HG03135 (cell line): ENCODE measurements at regions not wholly inside any gene's neighbourhood (a gene's known extent, or its start where the extent isn't known, plus 50 kb on each side); places are given as distances from the start of the nearest gene placed in this dataset.
"Not testable (repeated sequence)": the region's sequence is repeated elsewhere in the genome, so short reads cannot be mapped to it uniquely, and the experiment has no call there.

ENCODE experiments used
- ATAC-seq: cut with Tn5 transposase; IDR thresholded peaks from one replicate; pipeline ENCODE4 v1.9.1; 2021; ENCODE audit warnings: mild to moderate bottlenecking, moderate library complexity; ENCODE audit not compliant: unreplicated experiment

GRCh38 chr4:23117826-23118225 lies 425.1 kb downstream of the GBA3 start:
- no peak for ATAC-seq

- no peak for ATAC-seq
Measured at GRCh38 chr4:23114538-23114937, 421.8 kb downstream of the GBA3 start.

- ATAC-seq = no peak
Measured at GRCh38 chr4:23113104-23113503, 420.4 kb downstream of the GBA3 start.

- ATAC-seq = no peak
Measured at GRCh38 chr4:23106516-23106915, 413.8 kb downstream of the GBA3 start.

GRCh38 chr4:23105759-23106370 lies 413.1 kb downstream of the GBA3 start:
- ATAC-seq = no peak

- no peak for ATAC-seq
Measured at GRCh38 chr4:23097251-23097650, 404.5 kb downstream of the GBA3 start.

- no peak for ATAC-seq
Measured at GRCh38 chr4:23091711-23092110, 399.0 kb downstream of the GBA3 start.

GRCh38 chr4:23085249-23085568 lies 392.5 kb downstream of the GBA3 start:
- no peak for ATAC-seq

GRCh38 chr4:23084559-23085248 lies 392.0 kb downstream of the GBA3 start:
- ATAC-seq = no peak

GRCh38 chr4:23083391-23083790 lies 390.7 kb downstream of the GBA3 start:
- no peak for ATAC-seq

- ATAC-seq = not testable (repeated sequence)
Measured at GRCh38 chr4:23080171-23080570, 387.4 kb downstream of the GBA3 start.

GRCh38 chr4:23070848-23071570 lies 378.3 kb downstream of the GBA3 start:
- no peak for ATAC-seq

- no peak for ATAC-seq
Measured at GRCh38 chr4:23068756-23069155, 376.0 kb downstream of the GBA3 start.

- ATAC-seq = no peak
Measured at GRCh38 chr4:23068287-23068686, 375.6 kb downstream of the GBA3 start.

GRCh38 chr4:23062188-23062587 lies 369.5 kb downstream of the GBA3 start:
- ATAC-seq = no peak

- no peak for ATAC-seq
Measured at GRCh38 chr4:23061431-23061830, 368.7 kb downstream of the GBA3 start.

- ATAC-seq = no peak
Measured at GRCh38 chr4:23060776-23061175, 368.0 kb downstream of the GBA3 start.

- ATAC-seq = no peak
Measured at GRCh38 chr4:23058165-23058776, 365.5 kb downstream of the GBA3 start.

GRCh38 chr4:23041501-23041900 lies 348.8 kb downstream of the GBA3 start:
- no peak for ATAC-seq

GRCh38 chr4:23040539-23040938 lies 347.8 kb downstream of the GBA3 start:
- no peak for ATAC-seq

GRCh38 chr4:23039818-23040217 lies 347.1 kb downstream of the GBA3 start:
- no peak for ATAC-seq
